Esophagus squamous epithelium (tissue), 5 donors: ENCODE measurements at regions not wholly inside any gene's neighbourhood (a gene's known extent, or its start where the extent isn't known, plus 50 kb on each side); places are given as distances from the start of the nearest gene placed in this dataset.

Experiments
- DNase-seq: peaks from one replicate; lab custom pipeline; 2025; lab: John Stamatoyannopoulos, UW
- H3K27ac ChIP-seq, 4 donors: fragments of 200-600 bp; sonication (generic); one replicate each; pipeline ENCODE4 v1.5.1; 2016 to 2019; ENCODE audit warnings: mild to moderate bottlenecking in 1 of 4
- H3K27me3 ChIP-seq, 4 donors: fragments of 200-600 bp; sonication (generic); 1 replicate in 3 of 4; 2 replicates in 1 of 4; pipeline versions ENCODE4 v1.5.1 to v1.6.0; 2017 to 2021; ENCODE audit warnings: antibody characterized with exemption in 1 of 4
- H3K36me3 ChIP-seq, 3 donors: fragments of 200-600 bp; sonication (generic); one replicate each; pipeline ENCODE4 v1.5.1; 2016 to 2019
- H3K4me1 ChIP-seq, 3 donors: fragments of 200-600 bp; sonication (generic); one replicate each; pipeline ENCODE4 v1.5.1; 2017 to 2019
- H3K4me3 ChIP-seq, 4 donors: fragments of 200-600 bp; sonication (generic); 1 replicate in 3 of 4; 2 replicates in 1 of 4; pipeline ENCODE4 v1.5.1; 2016 to 2019; ENCODE audit warnings: mild to moderate bottlenecking in 2 of 4, moderate library complexity in 1 of 4
- H3K9me3 ChIP-seq, 3 donors: fragments of 200-600 bp; sonication (generic); one replicate each; pipeline ENCODE4 v1.5.1; 2016 to 2019
- CTCF ChIP-seq, 6 experiments: fragments of 450-650 bp in 4 of 6; fragments of 200-600 bp in 2 of 6; sonication (generic) in 2 of 6; IDR thresholded peaks; one replicate each; pipeline ENCODE4 v1.5.1; 2016 to 2019; ENCODE audit warnings: antibody characterized with exemption in 6 of 6, mild to moderate bottlenecking in 4 of 6, moderate library complexity in 4 of 6
- POLR2A ChIP-seq, 4 donors: fragments of 450-650 bp; IDR thresholded peaks; one replicate each; pipeline ENCODE4 v1.6.1; 2017; ENCODE audit warnings: antibody characterized with exemption in 4 of 4, mild to moderate bottlenecking in 4 of 4, moderate library complexity in 3 of 4
- WGBS, 2 donors: methylation state at CpG; one replicate each; pipeline ENCODE4 v1.1.5; 2018; 5-methylcytosine and 5-hydroxymethylcytosine counted together
- intact Hi-C: fragments of 100-400 bp; cut with DNase I; formaldehyde crosslinking; loops from one replicate; pipeline ENCODE4 v1.15.0; 2022
- donor health status: DM: yes; HTN: yes; CAD: no.

GRCh38 chr3:194781617-194782016 is 95.9 kb downstream of the FAM43A start:
- TF ChIP-seq CTCF (IDR thresholded peaks at IDR 0.05) = no peak
- TF ChIP-seq POLR2A (IDR thresholded peaks at IDR 0.05) = no peak
- intact Hi-C loops = no loop called here
- Histone ChIP-seq H3K9me3 (no peaks in the 10 kb centered on the region), H3K27ac (no peak overlapping the region), H3K4me3 (no peak overlapping the region), H3K36me3 (no peaks in the 10 kb centered on the region), H3K27me3 (no peaks in the 10 kb centered on the region), H3K4me1 (peaks cover 0 to 14% (median 0%) of the 10 kb centered on the region in 3 donors)
- no peak for DNase-seq
- WGBS, 2 donors = 65 to 73% methylated on average over 2 of the region's 2 CpGs

GRCh38 chr3:194782698-194783404 is 97.2 kb downstream of the FAM43A start:
- peaks cover 0 to 14% (median 0%) of the 10 kb centered on the region in 3 donors for H3K4me1 ChIP-seq
- intact Hi-C loops = no loop called here
- 85 to 91% methylated on average over 9 to 12 of the region's 13 CpGs for WGBS, 2 donors
- no peak overlapping the region for H3K27ac ChIP-seq
- no peak for DNase-seq
- no peaks in the 10 kb centered on the region for H3K27me3 ChIP-seq
- no peaks in the 10 kb centered on the region for H3K9me3 ChIP-seq
- H3K4me3 ChIP-seq = no peak overlapping the region
- TF ChIP-seq CTCF (IDR thresholded peaks at IDR 0.05) = no peak
- no peak for TF ChIP-seq POLR2A (IDR thresholded peaks at IDR 0.05)
- no peaks in the 10 kb centered on the region for H3K36me3 ChIP-seq

GRCh38 chr3:194784361-194784760 is 98.7 kb downstream of the FAM43A start:
- Histone ChIP-seq H3K27ac (no peak overlapping the region), H3K27me3 (no peaks in the 10 kb centered on the region), H3K4me3 (no peak overlapping the region), H3K4me1 (peaks cover 0 to 14% (median 0%) of the 10 kb centered on the region in 3 donors), H3K36me3 (no peaks in the 10 kb centered on the region), H3K9me3 (no peaks in the 10 kb centered on the region)
- TF ChIP-seq POLR2A (IDR thresholded peaks at IDR 0.05) = no peak
- no peak for TF ChIP-seq CTCF (IDR thresholded peaks at IDR 0.05)
- 86 to 87% methylated on average over 5 of the region's 5 CpGs for WGBS, 2 donors
- DNase-seq = no peak
- intact Hi-C loops = no loop called here

GRCh38 chr3:194785315-194785714 is 99.6 kb downstream of the FAM43A start:
- H3K9me3 ChIP-seq = no peaks in the 10 kb centered on the region
- no peaks in the 10 kb centered on the region for H3K36me3 ChIP-seq
- H3K27ac ChIP-seq = peak overlapping the region in 3 of 4 donors; percentile 5 to 57 (median 20)
- H3K4me3 ChIP-seq = no peak overlapping the region
- no peak for TF ChIP-seq POLR2A (IDR thresholded peaks at IDR 0.05)
- TF ChIP-seq CTCF (IDR thresholded peaks at IDR 0.05) = no peak
- no peaks in the 10 kb centered on the region for H3K27me3 ChIP-seq
- intact Hi-C loops = no loop called here
- WGBS, 2 donors = 33 to 51% methylated on average over 4 of the region's 4 CpGs
- DNase-seq = no peak
- peaks cover 0 to 14% (median 0%) of the 10 kb centered on the region in 3 donors for H3K4me1 ChIP-seq

GRCh38 chr3:194787072-194787471 is 101.4 kb downstream of the FAM43A start:
- WGBS, 2 donors = 88% methylated on average over 2 of the region's 2 CpGs; no CpG with 5 or more reads in 1 of the 2 donors

More at GRCh38 chr3:194787072-194787471, 101.4 kb downstream of the FAM43A start:
- peaks cover 0 to 14% (median 0%) of the 10 kb centered on the region in 3 donors for H3K4me1 ChIP-seq
- no peak for TF ChIP-seq POLR2A (IDR thresholded peaks at IDR 0.05)
- TF ChIP-seq CTCF (IDR thresholded peaks at IDR 0.05) = no peak
- no peaks in the 10 kb centered on the region for H3K27me3 ChIP-seq
- H3K36me3 ChIP-seq = no peaks in the 10 kb centered on the region
- intact Hi-C loops = no loop called here
- no peaks in the 10 kb centered on the region for H3K9me3 ChIP-seq
- no peak overlapping the region for H3K4me3 ChIP-seq
- no peak overlapping the region for H3K27ac ChIP-seq
- DNase-seq = no peak
